GM21423 (cell line): ENCODE measurements at regions not wholly inside any gene's neighbourhood (a gene's known extent, or its start where the extent isn't known, plus 50 kb on each side); places are given as distances from the start of the nearest gene placed in this dataset.

ENCODE experiments used
- ATAC-seq: cut with Tn5 transposase; IDR thresholded peaks from one replicate; pipeline ENCODE4 v1.9.1; 2021; ENCODE audit warnings: mild to moderate bottlenecking, moderate library complexity; ENCODE audit not compliant: unreplicated experiment

DNA sequence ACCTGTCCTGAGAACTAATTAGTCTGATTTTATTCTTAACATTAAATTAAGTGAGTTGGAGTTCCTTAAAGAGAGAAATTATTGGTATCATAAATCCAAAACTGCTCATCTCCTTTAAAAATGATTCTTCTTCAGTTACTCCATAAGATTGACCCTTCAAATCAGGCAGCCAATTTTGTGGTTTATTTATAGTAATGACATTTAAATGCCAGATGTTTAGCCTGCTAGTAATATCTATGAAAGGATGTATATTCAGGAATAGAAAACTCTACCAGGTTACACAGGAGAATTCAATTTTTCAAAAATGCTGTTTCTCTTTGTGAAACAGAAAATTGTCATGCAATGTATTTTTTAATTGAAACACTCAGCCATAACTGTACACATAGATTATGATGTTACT lies 457.8 kb upstream of the ROBO2 start:
- ATAC-seq: no peak

DNA sequence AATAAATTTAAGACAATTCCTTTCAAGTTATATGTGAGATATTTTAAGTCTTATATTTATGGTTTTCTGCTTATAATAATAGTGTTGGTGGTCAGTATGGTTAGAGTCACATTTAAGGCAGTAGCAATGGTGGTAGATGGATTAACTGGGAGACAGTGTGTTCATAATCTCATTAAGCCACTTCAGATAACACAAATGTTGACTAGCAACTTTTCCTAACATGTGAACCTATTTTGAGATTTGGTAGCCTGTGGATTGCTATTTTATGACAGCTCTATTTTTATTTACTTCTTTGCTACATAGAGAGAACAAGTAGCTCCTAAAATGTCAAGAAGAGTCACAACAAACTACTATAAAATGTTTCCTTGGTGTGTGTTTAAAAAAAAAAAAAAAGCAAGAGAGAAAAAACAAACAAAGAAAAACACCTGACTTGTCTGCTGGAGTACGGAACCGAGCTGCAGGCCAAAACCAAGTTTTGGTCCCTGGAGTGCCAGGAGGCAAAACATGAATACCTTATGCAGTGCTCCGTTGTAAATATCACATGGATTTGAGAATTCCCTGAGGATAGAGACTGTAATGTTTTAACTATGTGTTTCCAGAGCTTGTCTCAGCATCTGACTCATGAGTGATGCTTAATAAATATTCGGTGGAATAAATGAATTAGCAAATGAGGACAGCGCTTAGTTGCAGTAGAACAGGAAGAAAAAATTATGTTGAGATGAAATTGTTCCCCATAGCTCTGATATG lies 457.1 kb upstream of the ROBO2 start:
- ATAC-seq: no peak

DNA sequence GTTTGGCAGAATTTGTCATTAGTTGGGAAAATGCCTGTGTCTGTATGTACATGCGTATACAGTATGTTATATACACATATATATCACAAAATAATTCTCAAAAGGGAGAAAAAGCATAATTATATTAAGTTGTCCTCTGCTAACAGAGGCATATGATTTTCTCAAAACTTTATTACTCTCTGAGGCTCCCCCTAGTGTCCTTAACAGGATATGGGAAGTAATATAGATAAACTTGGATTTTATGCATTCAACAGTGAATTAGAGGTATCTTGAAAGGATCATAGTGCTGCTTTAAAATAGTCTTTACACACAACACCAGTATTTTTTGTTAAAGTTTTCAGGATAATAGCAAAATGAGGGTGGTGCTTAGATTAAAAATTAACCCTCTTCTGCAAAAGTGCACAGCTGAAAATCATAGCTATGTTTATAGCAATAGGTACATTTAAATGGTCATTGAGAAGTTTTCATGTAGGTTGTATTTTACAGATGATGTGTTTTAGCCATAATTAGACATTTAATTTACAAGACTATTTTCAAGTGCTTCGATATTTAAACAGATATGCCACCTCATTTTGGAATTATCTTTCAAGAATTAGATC lies 454.0 kb upstream of the ROBO2 start:
- ATAC-seq: no peak

DNA sequence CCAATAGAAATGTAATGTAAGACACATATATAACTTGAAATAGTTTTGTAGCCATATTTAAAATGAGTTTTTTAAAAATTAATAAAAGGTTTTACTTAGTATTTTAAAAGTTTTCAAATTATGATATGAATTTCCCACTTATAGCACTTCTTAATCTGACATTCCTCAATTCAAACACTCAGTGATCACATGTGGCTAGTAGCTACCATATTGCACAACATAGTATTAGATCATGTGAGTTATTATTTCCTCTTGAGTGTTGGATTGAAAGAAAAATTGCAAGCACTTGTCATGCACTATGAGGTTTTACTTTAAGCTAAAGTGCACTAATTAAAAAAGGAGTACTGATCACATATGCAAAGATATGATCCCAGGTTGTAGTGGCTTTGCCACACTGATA lies 453.4 kb upstream of the ROBO2 start:
- ATAC-seq: no peak

DNA sequence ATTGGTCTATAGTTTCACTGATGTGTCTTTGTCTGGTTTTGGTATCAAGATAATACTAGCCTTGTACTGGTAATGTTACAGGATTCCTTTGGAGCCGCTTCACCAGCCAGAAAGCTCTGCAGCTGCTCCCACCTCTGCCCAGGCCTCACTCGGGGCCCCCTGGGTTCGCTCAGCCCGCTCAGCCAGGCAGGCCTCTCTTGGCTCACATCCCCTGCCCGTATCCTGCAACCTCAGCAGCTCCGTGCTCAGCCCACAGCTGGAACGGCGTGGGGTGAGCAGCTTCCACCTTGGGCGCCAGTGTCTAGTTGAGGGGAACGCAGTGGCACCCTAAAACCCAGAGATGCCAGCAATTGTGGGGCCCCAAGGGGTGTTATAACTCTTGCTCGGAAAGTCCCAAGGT lies 429.7 kb upstream of the ROBO2 start:
- no peak for ATAC-seq

DNA sequence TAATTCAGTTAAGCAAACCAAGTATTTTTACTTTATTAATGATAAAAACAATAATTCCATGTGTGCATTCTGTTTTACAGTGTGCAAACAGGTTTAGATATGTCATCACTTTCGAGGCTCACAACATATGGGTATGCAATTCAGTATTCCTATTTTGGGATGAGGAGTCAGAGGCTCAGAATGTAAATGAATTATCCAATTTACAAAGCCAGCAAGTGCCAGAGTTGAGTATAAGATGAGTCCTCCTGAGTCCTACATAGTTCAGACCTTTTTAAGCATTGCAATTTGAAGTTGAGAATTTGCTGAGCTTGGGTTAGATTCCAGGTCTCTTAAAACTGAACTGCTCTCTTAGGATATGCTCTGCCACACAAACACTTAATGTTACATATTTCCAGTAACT lies 424.2 kb upstream of the ROBO2 start:
- ATAC-seq: no peak

DNA sequence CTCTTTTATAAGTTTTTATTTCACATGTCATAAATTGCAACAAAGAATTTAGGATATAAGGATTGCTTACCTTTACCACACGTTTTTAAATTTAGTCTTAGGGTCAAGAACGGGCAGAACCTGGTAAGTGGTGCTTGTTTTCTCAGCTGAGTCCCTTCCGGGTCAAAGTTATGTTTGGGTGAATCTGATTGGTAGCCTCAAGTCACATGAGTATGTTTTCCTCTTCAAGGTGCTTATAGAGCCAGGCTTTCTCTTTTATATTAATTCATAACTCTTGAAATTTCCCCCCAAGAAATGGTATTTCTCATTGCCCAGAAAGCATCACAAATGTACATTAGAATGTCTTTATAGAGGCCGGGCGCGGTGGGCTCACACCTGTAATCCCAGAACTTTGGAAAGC lies 415.7 kb upstream of the ROBO2 start:
- no peak for ATAC-seq

DNA sequence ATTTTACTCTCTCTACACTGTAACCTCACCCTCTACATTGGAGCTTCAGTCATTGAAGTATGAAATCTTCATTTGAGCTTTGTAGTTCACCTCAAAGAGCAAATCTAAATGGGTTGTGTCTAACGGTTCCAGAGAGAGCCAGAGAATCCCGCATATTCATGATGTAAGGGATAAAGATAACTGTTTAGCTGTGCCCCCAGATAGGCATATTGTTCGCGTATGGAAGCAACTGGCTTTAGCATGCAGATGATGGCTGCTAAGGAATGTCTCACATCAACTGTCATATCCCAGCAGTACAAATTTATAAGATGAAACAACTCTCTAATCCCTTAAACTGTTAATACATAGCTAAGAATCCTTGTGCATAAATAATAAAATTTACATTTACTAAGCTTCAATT lies 412.7 kb upstream of the ROBO2 start:
- ATAC-seq: no peak

DNA sequence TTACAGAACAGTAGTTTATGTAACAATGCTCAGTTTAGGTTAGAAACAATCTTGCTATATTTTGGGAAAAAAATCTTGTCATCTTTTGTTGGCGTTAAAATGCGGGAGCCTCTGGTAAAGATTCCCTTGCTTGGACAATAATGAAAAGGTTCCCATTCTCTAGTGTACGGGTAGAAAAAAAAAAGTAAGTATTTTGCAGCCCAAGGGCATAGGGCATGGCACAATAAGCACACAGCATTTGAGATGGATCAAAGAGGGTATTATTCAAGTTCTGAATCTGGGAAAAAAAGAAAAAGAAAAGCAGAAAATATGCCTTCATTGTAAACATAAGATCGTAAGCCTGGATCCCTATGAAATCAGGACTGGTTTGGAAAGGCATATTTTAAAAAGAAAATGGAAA lies 408.6 kb upstream of the ROBO2 start:
- ATAC-seq: no peak

DNA sequence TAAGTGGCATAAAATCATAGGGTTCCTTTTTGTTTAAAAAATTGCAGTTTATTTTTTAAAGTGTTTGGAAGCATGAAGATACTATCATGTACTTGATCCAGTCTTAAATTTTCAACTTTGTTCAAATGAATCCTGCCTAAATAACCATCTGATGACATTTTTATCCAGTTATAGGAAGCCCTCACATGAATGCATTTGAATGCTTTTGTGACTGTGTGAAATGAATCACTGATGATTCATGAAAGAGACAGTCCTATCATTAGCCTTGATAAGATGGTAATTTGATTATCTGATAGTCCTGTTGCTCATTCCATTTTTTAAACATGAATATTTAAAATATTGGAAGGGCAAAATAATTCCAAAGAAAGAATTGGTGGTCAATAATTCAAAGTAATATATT lies 401.9 kb upstream of the ROBO2 start:
- no peak for ATAC-seq

DNA sequence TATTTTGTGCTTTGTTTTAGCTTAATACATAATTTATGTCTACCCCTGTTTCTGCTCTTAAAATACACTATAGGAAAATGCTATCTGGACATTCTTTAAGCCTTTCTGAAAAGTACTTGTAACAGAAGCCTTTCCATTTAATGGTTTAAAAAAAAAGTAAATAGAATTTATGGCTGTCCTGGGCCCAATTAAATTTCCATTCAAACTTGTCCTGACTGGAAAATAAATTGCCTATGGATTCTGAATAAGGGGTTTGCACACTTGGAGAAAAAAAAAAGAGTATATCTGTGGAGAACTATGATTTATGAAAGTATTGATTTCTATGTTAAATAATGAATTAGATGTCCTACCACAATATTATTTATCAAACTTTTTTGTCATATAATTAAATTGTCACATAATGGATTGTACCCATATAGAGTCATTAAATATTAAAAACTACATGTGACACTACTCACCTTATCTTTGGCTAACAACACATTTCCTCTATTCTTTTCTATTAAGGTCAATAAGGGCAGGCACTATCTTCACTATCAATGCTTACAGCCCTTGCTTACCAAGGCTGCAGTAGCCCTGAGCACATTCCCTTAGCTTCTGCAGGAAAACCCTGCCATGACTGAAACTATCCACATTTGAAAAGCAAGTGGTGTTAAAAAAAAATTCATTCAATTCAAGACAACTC lies 396.1 kb upstream of the ROBO2 start:
- no peak for ATAC-seq

DNA sequence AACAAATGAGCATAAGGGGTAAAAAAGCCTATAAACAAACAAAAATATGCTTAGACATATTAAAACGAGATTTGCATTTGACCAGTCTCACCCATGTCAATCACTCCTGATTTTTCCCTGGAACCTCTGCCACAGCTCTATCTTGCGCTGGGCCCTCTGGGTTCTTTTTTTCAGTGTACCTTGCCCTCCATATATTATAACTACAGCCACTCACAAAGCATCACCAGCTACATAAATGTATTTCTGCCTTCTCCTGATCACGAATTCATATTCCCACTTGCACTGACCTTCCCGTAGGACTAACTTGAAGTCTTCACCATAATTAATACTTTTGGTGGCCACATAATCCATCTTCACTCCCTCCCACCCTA lies 395.6 kb upstream of the ROBO2 start:
- no peak for ATAC-seq

DNA sequence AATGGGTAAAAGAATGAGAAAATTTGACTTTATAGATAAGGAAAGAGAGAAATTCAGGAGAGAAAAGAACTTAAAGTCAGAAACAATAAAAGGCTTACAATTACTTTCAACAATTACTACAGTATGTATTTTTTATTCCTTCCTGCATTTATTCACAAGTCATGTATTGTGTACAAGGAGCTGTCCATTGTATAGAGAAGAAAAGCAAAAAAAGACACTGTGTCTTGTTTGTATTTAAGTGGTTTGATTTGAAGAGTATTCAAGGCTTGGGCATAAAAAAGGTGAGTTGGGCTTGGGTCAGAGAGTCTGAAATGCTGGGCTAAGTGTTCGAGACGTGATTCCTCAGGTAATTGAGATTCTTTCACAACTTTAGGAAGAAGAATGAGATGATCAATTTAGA lies 394.2 kb upstream of the ROBO2 start:
- no peak for ATAC-seq

DNA sequence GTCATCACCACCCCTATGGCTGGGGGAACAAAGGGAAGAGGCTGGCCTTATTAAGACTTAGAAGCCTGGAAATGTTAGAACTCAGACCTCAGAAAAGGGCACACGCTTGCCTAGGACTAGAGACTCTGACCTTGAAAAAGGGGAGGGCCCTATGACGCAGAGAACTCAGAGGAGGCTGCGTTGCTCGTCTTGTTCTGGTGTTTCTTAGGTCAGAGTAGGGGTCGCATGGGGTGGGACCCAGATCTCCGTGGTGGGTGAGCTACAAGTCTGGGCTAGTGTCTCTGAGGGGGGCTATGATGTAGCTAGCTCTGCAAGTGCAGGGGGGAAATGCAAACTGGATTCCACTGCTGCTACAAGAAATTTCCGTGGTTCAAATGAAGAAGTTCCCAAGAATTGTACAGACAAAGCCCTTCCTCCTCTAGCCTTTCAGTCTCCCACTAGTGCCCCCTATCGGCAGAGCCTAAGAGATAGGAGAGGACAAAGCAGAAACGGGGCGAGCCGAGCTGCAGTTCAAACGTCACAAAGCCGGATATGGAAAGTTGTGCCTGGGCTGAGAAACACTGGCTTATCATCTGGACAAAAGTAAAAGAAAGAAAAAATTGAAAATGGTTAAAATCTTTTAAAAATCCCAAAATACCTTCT lies 392.9 kb upstream of the ROBO2 start:
- ATAC-seq: no peak

DNA sequence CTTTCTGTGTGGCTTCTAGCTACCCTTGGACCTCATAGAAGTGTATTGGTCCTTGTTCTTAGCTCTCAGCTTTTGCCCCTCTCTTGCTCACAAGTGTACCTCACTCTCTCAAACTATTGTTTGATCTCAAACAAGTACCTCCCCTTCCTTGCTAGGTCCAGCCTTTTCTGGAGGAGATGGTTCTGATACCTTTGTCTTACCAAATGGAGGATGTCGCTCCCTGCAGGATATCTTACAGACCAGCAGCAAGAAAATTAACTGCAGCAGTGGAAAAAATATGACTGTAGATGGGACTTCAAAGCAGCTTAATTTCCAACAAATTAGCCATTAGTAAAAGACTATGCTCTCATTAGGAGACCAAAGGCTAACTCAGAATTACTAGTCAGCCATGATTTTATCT lies 388.1 kb upstream of the ROBO2 start:
- ATAC-seq: no peak

DNA sequence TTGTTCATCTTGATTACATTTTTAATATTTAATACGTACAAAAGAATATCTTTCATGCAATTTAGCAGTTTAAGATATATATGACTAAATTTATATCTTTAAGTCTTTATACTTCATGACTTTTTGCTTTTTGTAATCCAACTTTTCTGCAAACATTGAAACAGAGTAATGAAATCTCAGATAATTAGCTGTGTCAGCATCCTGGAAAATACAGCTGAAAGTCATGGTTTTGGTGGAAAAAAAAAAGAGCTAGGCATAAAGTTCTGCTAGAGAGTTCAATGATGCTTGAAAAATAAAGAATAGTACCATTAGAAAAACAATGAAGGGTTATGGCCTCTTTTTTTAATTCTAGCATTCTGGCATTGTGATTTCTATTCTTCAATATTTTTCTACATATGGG lies 387.4 kb upstream of the ROBO2 start:
- ATAC-seq: no peak

DNA sequence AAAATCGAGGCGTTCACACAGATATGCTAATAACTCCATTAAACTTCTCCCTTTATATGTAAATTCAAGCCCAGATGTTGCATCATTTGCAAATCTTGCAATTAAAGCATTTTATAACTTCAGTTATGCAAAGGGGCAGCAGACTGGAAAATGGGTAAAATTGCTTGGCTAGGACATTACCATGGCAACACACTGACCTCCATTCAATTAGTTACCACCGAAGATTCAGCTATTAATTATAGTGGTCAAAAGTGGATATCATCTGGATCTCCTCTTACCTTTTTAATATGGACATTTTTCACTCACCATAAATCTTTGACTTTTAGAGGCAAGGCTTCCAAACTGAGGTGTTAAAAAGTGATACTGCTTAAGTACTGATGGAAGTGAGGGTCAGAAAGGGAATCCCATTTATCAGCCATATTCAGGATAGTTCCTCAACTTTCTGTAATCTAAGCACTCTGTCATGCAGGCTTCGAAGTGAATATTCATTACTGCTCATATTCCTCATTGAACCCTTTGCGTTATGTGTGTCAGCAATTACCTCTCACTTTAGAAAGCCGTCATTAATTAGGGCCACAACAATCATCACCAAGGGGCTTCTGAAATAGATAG lies 386.2 kb upstream of the ROBO2 start:
- ATAC-seq: no peak

DNA sequence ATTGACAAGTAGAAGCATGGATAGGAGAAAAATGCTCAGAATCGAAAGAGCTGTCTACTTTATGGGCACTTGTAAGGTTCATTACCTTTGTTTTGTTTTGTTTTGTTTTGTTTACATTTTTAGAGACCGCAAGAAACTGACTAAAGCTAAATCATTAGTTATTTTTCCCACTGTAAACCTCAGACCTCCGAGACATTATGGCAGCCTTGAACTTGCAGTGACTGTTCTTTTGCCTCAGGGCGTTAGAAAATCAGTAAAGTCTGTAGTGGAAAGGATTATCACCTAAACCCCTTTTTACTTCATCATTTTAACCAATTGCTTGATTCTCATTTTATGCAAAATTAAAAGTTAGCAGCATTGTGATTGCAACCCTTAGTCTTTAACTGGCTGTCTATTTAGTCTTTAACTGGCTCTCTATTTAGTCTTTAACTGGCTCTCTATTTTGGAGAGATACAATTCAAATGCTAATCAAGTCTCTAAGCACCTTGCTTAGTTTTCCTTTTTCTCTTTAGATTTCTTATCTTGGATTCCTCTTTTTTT lies 383.3 kb upstream of the ROBO2 start:
- ATAC-seq: no peak

DNA sequence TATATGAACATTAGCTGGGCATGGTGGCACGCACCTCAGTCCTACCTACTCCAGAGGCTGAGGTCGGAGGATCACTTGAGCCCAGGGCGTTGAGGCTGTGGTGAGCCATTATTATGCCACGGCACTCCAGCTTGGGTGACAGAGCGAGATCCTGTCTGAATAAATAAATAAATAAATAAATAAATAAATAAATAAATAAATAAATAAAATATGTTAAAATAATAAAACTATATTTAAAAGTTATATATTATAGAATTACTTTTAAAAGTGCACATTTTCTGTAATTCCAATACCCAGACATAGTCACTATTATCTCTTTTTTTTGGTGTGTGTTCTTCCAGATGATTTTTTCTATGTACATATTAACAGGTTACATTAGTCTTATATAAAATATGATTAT lies 382.0 kb upstream of the ROBO2 start:
- ATAC-seq: no peak

DNA sequence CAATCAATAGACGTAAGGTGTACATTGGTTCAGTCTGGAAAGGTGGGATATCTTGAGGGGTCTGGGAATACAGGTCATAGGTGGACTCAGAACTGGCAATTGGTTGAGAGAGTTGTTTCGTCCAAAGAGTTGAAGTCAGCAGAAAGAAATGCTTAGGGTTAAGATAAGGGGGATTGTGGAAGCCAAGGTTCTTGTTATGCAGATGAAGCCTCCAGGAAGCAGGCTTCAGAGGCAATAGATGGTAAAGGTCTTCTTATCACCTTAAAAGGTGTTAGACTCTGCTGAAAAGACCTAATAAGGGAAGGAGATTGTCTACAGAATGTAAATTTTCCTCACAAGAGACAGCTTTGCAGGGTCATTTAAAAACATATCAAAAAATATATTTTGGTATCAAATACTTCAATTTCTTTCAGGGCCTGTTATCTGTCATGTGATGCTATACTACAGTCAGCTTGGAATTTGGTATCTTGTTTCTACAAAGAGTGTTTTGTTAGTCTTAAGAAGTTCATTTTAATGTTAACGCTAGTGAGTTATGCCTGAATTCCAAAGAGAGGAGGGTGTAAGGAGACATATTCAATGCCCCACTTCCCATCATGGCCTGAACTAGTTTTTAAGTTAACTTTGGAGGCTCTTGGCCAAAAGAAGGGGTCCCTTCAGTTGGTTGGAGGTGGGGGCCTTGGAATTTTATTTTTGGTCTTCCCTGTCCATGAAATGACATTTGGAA lies 378.2 kb upstream of the ROBO2 start:
- no peak for ATAC-seq

DNA sequence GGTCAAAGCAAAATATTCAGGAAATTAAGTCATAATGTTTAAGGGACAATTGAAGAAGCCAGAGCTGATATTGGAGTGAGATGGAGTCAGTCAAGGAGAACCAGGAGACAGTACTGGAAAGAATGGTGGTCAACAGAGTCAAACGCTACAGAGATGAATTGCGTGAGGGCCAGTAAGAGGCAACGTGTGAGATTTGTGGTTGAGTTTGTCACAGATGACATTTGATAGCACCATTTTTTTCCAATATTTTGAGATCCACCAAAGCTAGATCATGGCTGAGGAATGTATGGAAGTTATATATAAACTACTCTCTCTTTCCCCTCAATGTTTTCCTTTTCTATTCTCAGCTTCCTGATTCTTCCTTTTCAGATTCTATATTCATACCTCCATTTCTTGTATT lies 375.1 kb upstream of the ROBO2 start:
- ATAC-seq: no peak
